NCI-H748 (cell line): ENCODE measurements at regions not wholly inside any gene's neighbourhood (a gene's known extent, or its start where the extent isn't known, plus 50 kb on each side); places are given as distances from the start of the nearest gene placed in this dataset.

Source experiments
- DNase-seq: peaks from one replicate; lab custom pipeline; 2025; ENCODE audit not compliant: unreplicated experiment; lab: John Stamatoyannopoulos, UW

DNA sequence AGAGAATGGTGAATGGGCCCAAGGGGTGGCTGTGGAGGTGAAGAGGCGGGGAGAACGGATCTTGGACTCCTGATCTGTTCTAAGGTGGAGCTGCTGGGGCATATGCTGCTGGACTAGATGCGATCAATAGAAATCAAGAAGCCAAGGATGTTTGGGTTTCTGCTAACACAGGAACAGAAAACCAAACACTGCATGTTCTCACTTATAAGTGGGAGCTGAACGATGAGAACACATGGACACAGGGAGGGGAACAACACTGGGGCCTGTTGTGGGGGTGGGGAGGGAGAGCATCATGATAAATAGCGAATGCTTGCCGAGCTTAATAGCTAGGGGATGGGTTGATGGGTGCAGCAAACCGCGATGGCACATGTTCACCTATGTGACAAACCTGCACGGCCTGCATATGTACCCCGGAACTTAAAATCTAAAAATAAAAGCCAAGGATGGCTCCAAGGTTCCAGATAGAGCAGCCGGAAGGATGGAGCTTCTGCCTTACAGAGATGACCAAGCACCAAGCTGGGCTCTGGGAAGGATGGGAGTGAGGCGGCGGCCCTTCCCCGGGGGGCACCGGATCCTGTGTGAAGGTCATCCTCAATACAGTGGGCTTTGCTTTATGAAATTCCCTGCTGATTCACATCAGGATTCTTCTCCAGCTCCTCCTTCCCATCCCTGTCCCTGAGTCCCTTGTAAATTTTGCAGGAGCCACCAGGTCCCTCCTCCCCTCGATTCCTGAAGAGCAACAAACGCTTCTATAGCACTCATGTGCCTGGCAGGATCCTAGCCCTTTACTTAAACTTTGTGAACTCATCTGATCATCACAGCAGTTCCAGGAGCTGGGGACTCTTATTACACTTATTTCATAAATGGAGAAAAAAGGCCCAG lies 109.2 kb upstream of the PTPN1 start:
- no peak for DNase-seq

DNA sequence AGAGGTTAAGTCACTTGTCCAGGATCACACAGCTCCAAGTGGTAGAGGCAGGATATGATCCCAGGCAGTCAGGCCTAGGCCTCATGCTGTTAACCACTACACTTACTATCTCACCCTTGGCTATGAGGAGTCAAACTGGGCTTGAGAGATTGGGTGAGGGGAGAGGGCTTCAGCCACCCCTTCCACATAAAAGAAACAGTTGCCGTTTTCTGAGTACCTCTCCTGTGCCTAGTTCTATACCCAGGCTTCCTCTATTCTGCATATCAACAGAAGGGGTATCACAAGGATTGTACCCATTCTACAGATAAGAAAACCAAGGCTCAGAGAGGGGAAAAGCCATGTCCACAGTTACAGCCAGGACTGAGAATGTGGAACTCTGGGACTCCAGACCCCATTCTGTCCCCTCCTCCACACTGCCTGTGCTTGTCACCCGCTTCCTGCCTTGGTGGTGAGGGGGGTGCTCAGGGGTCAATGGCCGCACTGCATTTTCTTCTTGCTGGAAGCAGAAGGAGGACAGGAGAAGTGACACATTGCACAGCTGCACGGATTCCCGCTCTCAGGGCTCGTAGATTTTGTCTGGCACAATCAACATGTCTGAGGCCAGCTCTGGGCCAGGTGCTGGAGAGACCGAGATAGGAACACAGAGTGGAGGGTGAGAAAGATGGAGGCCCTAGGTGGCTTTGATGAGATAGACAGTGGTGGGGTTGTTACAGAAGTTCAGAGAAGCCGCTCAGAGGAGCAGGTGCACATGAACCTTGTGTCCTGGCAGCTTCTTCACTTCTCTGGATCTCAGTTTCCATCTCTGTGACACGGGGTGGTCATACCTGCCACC lies 108.4 kb upstream of the PTPN1 start:
- DNase-seq, result no peak

DNA sequence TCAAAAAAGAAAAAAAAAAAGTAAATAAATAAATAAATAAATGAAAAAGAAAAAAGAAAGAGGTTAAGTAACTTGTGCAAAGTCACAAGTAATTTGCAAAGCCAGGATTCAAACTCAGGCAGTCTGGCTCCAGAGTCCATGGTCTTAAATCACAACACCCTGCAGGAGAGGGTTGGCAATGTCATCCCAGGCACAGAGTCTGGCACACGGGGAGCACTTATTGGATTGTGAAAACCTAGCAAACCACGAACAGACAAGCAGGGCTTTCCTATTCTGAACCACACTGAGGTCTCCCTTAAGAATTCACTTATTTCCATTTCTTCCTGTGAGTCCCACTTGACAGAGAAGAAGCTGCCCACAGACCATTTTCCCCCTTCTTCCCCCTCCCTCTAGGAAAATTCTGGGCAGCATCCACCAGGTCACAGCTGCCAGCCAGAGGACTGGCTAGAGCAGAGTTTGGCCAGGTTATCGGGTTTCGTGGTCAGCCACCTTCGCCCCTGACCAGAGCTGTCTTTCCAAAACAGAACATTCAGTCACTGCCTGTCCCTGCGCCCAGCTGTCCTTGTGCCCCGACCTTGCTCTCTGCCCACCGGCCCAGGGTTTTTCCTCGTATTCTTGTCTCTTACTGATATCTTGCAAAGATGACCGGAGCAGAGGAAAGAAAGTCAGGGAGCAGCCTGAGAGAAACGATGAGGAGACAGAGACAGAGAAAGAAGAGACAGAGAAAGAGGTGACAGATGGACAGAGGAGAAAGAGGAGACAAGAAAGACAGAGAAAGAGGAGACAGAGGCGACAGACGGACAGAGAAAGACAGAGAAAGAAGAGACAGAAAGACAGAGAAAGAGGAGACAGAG lies 106.4 kb upstream of the PTPN1 start:
- no peak for DNase-seq

DNA sequence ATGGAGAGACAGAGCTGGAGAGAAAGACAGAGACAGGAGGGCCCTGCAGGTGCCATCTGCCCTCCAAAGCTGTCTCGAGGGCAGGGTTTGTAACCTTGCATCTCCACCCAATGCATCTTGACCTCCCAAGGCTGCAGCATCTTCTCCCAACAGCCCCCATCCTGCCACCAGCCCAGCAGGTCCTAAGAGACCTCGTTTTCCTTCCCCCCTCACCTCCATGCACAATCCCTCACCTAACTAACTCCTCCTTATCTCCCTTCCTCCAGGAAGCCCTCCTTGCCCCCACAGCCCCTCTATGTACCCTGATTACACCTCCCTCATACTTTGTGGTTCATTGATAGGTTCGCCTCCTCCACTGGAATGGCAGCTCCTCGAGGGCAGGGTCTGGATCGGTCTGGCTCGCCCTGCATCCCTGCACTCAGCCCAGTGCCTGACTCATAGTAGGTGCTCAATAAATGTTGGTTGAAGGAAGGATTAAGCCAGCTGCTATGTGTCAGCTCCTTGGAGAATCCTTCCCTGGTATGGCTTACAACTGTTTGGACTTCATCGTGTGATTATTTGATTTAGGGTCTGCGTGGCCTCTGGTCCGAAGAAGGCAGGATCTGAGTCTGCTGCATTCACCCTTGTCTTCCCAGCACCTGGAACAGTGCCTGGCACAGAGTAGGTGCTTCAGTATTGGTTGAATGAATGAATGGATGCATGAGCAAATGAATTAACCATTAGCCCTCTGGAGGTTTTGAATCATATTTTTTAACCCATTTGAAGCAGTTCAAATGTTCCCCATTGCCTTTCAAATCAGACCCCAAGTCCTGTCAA lies 105.6 kb upstream of the PTPN1 start:
- DNase-seq, result no peak

DNA sequence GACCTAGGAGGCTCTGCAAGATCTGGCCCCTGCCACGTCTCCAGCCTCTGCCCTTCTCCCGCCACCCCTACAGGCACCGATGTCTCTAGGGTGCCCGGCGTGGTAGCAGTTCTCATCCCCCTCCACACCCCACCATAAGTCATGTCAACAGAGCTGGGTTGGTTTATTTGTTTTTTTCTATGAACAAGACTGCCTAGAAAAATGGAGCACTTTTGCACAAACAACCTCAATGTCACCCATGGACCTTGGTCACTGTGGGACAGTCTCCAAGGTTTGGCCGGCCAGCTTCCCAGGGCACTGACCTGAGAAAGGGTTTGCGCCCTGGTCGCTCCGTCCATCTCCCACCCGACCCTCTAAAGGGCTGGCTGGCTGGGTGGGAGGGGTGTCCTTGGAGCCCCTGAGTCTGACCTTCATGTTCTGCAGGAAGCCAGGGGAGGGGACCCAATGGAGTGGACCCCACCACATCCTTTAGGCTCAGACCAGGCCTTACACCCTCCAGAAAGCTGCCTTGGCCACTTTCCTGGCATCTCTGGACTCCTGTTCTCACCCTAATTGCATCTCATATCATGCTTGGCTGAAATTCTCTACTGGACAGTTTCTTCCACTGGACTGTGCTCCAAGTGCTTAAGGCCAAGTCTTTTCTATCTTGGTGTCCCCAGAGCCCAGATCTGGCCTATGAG lies 104.8 kb upstream of the PTPN1 start:
- no peak for DNase-seq

DNA sequence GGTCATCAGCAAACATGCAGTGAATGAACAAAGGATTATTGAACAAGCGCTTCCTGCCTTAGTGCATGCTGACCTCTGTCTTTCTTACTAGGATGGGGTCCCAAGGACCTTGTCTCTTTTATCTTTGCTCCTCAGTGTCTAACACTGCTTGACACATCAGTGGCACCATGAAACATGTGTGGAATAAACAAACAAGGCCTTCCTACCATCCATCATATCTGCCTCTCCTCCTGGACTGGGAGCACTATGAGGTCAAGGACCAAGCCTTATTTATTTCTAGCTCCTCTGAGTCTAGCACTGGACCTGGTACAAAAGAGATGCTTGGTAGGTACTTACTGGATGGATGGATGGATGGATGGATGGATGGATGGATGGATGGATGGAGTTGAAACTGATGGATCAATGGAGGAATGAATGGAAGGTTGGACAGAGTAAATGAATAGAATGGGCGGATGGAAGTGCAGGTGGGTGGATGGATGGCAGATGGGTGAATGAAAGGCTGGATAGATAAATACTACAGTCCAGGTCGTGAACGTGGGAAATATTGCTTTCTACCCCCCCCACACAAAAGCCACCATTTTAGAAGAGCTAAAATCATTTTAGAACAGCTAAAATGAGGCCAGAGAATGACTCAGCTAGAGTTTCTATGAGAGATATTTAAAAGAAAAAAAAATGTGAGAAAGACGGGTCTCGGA lies 104.1 kb upstream of the PTPN1 start:
- DNase-seq, result no peak

DNA sequence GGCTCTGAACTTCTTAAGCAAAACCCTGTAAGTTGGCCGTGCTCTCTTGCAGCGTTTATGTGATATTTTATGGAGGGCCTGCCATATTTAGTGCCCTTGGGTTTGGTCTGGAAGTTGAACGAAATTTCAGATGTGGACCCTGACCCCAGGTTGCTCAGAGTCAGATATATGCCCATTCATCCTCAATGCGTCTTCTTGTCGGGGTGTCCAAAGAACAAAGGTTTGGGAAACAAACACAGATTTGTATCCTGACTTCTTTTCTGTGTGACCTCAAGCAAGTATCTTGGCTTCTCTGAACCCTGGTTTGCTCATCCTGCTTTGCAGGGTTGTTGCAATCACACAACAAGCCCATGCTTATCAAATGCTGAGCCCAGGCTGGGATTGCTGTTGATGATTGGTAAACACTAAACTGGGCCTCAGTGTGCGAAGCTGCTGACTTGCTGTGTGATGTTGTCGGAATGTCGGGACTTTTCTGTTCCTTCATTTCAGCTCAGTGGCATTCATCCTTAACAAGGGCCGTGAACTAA lies 103.5 kb upstream of the PTPN1 start:
- DNase-seq, result no peak

DNA sequence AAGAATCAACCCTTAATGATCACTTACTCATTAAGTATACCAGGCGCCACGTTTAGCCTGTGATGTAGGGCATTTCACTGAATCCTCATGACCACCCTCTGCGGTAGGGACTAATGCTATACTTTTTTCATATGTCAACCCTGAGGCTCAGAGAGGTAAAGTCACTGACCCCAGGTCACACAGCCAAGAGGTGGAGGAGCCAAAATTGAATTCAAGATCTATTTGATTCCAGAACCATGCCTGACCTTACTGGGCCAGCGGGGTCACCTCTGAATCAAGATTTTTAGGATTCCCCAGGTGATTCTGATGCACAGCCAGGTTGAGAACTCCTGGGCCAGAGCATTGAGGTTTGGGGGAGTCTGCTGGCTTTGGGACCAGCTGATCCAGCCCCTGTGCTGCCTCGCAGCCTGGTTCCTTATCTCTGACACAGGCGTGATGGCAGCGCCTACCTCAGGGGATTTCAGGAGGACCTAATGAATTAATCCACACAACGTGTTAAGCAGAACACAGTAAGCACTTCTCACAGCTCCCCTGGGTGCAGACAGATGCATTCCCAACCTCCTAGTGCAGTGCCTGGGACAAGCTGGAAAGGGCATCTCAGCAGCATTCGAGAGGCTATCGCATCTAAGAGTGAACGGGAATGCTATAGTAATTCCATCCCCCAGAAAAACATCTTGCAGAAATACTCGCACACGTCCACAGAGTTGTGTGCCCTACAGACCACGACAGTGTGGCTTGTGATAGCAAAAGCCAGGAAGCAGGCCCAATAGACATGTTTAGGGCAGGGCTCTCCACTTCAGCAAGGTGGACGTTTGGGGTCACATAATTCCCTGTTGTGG lies 101.4 kb upstream of the PTPN1 start:
- no peak for DNase-seq

DNA sequence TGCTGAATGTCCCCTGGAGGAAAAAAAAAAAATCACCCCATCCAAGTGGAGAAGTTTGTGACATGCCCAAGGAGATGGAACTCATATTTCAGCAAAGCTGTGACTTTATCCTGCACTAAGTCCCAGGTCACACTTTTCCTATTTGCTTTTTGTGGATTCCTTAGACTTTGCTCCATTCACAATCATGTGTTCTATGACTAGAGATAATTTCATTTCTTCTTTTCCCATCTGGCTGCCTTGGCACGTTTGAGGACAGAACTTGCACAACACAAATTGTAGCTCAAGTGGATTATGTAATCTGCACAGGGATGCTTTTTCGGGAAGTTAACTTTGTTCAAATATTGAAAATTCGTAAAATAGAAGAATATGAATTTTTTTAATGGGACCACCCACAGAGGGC lies 100.7 kb upstream of the PTPN1 start:
- DNase-seq, result no peak

DNA sequence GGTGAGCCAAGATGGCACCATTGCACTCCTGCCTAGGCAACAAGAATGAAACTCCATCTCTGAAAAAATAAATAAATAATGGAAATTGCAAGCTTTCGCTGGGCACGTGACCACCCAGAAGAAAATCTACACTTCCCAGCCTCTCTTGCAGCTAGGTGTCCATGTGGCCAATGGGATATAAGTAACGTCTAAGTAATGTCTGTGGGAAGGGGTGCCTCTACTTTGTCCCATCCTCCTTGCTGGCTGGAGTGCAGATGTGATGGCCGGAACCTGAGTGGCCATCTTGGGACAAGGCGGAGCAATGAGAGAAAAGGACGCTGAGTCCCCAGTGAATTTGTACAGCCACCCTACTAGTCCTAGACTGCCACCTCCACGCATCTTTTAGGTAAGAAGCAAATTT lies 99.8 kb upstream of the PTPN1 start:
- DNase-seq, result no peak

DNA sequence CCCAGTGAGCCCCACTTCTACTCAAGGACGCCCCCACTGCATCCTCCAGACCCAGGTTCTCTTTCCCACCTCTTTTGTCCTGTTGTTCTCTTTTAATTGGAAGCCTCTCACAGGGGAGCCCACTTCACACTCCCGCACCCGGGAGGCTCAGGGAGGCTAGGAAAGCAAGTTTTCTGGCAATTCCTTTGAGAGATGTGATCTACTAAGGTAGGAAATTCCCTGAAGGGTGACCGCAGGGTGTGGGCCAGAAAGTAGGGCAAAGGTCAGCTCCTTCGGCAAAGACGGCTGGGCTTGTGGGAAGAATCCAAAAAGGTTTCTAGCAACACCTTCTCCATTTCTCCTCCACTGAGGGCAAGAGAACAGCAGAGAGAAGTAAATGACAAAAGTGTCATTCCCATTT lies 98.1 kb upstream of the PTPN1 start:
- no peak for DNase-seq

DNA sequence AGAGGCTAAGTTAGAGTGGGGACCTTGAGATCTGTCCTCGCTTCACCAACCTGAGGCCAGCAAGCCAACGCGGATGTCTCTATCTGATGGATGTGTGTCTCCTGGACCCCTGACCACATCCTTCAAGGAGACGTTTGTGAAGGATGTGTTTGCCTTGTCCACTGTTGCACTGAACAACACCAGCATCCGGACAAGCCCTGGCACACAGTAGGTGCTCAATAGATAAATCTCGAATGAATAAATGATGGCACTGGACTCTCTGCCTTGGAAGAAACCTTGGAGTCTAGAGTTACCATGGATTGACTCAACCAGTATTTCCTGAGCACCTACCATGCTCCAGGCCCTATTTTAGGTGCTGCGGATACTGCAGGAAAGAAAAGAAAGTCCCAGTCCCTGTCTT lies 97.7 kb upstream of the PTPN1 start:
- no peak for DNase-seq

DNA sequence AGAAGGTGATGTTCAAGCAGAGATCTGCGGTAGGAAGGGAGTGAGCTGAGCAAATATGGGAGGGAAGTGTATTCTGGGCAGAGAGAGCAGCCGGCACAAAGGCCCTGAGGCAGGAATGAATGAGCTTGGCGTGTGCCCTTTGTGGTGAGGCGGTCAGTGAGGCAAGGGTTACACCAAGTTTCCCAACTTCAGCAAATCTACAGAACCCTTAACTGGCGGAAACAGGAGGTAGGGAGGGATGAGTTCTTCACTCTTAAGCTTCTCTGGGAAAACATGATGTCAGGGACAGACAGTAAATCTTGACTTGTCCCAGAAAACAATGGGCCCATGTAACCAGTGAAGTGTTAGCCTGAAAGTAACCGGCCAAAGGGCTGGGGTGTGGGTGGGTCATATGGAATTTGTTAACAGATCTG lies 97.1 kb upstream of the PTPN1 start:
- no peak for DNase-seq

DNA sequence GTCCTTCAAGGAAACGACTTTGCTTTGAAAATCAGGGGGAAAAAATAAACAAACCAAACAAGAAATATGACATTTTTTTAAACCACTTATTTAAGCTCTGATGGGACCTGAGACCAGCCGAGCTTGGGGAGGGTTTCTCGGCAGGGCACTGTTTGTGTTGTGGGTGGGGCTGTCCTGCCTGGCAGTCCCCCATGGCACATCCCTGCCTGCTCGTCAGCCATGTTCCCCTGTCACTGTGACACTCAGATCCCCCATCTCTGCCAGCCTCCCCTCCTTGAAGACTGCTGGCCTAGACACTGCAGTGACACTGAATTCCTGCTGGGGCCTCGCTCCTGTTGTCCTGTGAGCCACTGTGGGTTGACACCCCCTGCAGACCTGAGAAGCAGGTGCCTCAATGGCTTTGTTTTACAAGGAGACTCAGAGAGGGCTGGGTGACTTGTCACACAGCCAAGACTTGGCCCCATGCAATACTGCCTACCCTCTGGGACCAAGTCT lies 95.1 kb upstream of the PTPN1 start:
- DNase-seq, result no peak

DNA sequence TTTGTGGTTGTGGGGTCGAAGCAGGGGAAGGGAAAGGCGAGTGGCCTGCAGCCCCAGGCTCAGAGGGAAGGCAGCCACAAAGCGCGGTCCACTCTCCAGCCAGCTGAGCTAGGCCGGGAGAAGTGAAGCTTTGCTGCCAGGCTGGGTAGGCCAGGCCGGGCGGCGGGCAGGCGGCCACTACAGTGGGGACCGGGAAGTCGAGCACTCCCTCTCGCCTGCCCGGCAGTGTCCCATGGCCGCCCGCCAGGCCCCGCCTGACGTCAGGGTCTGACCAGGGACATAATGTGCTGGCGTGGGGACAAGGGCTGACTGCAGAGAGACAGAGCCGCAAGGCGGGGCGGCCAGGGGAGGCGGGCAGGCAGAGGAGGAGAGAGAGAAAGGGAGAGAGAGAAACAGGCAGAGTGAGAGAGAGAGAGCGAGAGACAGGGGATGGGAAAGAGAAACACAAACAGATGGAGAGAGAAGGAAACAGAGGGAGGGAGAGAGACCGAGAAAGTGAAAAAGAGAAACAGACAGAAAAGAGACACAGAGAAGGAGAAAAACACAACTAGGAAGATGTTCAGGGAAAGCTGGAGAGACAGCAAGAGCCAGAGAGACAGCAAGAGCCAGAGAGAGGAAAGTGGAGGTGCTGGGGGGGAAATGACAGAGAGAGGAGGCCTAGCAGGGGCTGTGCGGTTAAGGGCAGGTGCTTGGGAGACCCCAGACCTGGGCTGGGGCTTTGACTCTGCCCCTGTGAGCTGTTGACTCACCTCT lies 94.5 kb upstream of the PTPN1 start:
- no peak for DNase-seq

DNA sequence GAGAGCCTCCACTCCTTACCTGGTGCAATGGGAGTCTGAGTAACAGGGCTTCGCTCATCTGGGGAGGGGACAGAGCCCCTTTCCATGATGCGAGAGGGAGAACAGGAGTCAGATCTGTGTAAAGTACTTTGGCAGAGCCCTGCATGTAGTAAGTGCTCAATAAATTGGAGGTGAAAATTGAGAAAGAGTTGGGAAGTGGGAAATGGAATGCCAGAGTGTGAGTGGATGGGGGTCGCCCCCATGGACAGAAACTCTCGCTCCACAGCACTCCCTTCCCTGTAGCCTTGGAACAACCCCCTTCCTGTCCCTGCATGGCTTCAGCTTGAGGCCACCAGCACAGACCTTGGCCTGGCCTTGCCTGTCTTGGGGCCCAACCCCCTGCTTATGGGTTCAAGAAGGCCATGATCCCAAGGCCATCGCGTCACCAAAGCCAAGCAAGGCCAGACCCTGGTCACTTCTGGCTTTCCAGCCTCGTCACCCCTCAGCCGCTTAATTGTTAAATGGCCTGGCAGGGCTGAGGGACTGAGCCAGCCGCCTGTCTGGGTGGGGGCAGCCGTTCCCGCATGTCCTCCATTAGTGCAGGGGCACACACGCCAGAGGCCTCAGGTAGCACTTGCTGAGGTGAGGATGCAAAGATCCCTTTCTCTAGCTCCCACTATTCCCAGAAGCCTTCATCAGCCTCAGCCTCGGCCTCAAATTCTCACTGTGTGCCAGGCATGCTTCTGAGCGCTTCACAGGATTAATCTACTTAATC lies 93.7 kb upstream of the PTPN1 start:
- no peak for DNase-seq

DNA sequence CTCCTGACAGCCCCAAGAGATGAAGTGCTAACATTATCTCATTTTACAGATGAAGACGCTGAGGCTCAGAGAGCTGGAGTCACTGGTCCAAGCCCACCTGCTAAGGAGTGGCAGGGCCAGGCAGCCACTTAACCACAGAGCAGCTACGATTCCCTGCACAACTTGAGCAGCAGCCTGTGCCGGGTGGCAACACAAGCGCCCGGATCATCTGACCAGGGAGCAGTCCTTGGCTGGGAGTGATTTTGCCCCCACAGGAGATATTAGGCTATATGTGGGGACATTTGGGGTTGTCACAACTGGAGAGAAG lies 93.2 kb upstream of the PTPN1 start:
- no peak for DNase-seq
